Right lobe of liver (tissue), 6 donors: ENCODE measurements at regions not wholly inside any gene's neighbourhood (a gene's known extent, or its start where the extent isn't known, plus 50 kb on each side); places are given as distances from the start of the nearest gene placed in this dataset.
A peak's percentile ranks its signal among the peaks of the same experiment; 100 is the strongest.

Source experiments
- ATAC-seq, 4 donors: fragments of 200-7000 bp; cut with Tn5 transposase; one replicate each; pipeline ENCODE4 v1.9.1; 2020; ENCODE audit warnings: mild to moderate bottlenecking in 4 of 4, moderate library complexity in 4 of 4
- DNase-seq, 3 donors: peaks; one replicate each; pipeline ENCODE4 v3.0.0-alpha.2; 2020
- H3K27ac ChIP-seq, 3 donors: fragments of 200-600 bp; one replicate each; pipeline ENCODE4 v1.8.0; 2022
- H3K27me3 ChIP-seq, 2 donors: fragments of 200-600 bp; one replicate each; pipeline ENCODE4 v1.8.0; 2022
- H3K36me3 ChIP-seq, 4 donors: fragments of 200-600 bp; sonication (generic) in 1 of 4; one replicate each; pipeline versions ENCODE4 v1.5.1 to v1.8.0; 2017 to 2022; ENCODE audit warnings: control low read depth in 1 of 4
- H3K4me1 ChIP-seq, 4 donors: fragments of 200-600 bp; sonication (generic) in 1 of 4; one replicate each; pipeline versions ENCODE4 v1.5.1 to v1.8.0; 2017 to 2022; ENCODE audit warnings: control low read depth in 1 of 4
- H3K4me3 ChIP-seq, 3 donors: fragments of 200-600 bp; one replicate each; pipeline ENCODE4 v1.8.0; 2022
- H3K9me3 ChIP-seq, 4 donors: fragments of 200-600 bp; sonication (generic) in 1 of 4; one replicate each; pipeline versions ENCODE4 v1.5.1 to v1.8.0; 2017 to 2022; ENCODE audit warnings: control low read depth in 1 of 4
- CTCF ChIP-seq, 4 donors: fragments of 200-600 bp in 3 of 4; fragments of 450-650 bp in 1 of 4; IDR thresholded peaks; one replicate each; pipeline versions ENCODE4 v1.5.1 to v1.8.0; 2016 to 2022; ENCODE audit warnings: antibody characterized with exemption in 4 of 4, mild to moderate bottlenecking in 2 of 4
- POLR2A ChIP-seq: fragments of 450-650 bp; IDR thresholded peaks from one replicate; pipeline ENCODE4 v1.6.1; 2017; ENCODE audit warnings: antibody characterized with exemption, mild to moderate bottlenecking
- WGBS: methylation state at CpG from one replicate; pipeline ENCODE4 v1.1.6; 2018; ENCODE audit warnings: low coverage, low lambda C conversion rate; ENCODE audit not compliant: insufficient coverage; ENCODE audit errors: missing lambda C conversion rate; 5-methylcytosine and 5-hydroxymethylcytosine counted together
- intact Hi-C, 2 donors: fragments of 100-400 bp; cut with DNase I; formaldehyde crosslinking; loops; one replicate each; pipeline versions ENCODE4 v1.11.2 to v1.14.1; 2022
- donor health status: DM: no; HTN: yes; CAD: no.
- donor health status: DM: no; HTN: no; CAD: no.
- donor health status: DM: no; HTN: no; CAD: no.
- donor health status: DM: no; HTN: yes; CAD: no.
- donor health status: DM: no; HTN: yes; CAD: no.

DNA sequence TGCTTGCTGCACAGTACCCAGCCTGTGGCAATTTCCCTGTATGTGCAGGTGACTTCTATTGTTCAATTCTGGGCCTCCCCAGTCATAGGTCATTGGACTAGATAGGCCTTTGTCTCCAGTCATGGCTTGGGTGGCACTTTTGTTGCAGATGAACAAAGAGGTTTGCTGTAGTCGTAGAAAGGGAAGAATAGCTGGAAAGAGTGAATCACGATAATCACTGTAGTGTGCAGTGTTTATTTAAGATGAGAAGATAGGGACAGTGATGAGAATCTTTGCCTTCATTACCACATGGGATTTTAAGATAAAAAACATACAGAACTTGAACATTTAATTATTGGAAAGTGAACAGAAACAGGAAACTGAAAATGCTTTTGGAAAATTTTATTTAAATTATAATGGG is 156.1 kb upstream of the CYRIA start:
- H3K36me3 ChIP-seq: no peaks in the 10 kb centered on the region
- ATAC-seq: no peak
- TF ChIP-seq POLR2A (no peak), CTCF (IDR thresholded peaks at IDR 0.05) (no peak)
- no peak overlapping the region for H3K27ac ChIP-seq
- no peak for DNase-seq
- intact Hi-C loops: no loop called here
- H3K4me3 ChIP-seq: no peak overlapping the region
- no peaks in the 10 kb centered on the region for H3K27me3 ChIP-seq
- 77% methylated on average over 2 of the region's 2 CpGs for WGBS
- peaks cover 0 to 17% (median 0%) of the 10 kb centered on the region in 4 donors for H3K4me1 ChIP-seq
- H3K9me3 ChIP-seq: no peaks in the 10 kb centered on the region

DNA sequence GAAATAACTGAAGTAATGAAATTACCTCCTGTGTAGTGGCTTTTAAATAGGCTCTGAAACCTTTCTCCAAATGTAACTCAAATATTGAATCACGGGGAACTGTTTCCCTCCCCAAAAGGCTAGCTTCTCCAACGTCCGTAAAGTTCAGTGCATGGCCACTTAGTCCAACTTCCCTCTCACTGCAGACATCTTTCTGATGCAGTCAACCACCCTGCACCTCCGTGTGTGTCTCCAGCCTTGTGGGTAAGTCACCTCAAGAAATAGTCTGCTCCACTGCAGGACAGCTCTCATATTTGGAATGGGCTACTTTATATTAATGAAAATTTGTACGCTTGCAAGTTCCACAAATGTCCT is 152.5 kb upstream of the CYRIA start:
- ATAC-seq (peak; percentile 37 to 59 (median 52)), DNase-seq (no peak)
- TF ChIP-seq CTCF (IDR thresholded peaks at IDR 0.05) (no peak), POLR2A (no peak)
- no peaks in the 10 kb centered on the region for H3K27me3 ChIP-seq
- intact Hi-C loops: no loop called here
- H3K27ac ChIP-seq: peak overlapping the region in 2 of 3 donors; percentile 62 to 68
- H3K9me3 ChIP-seq: no peaks in the 10 kb centered on the region
- no peaks in the 10 kb centered on the region for H3K36me3 ChIP-seq
- H3K4me3 ChIP-seq: peak overlapping the region in 2 of 3 donors; percentile 14 to 27
- 52% methylated on average over 5 of the region's 5 CpGs for WGBS
- peaks cover 0 to 26% (median 0%) of the 10 kb centered on the region in 4 donors for H3K4me1 ChIP-seq

DNA sequence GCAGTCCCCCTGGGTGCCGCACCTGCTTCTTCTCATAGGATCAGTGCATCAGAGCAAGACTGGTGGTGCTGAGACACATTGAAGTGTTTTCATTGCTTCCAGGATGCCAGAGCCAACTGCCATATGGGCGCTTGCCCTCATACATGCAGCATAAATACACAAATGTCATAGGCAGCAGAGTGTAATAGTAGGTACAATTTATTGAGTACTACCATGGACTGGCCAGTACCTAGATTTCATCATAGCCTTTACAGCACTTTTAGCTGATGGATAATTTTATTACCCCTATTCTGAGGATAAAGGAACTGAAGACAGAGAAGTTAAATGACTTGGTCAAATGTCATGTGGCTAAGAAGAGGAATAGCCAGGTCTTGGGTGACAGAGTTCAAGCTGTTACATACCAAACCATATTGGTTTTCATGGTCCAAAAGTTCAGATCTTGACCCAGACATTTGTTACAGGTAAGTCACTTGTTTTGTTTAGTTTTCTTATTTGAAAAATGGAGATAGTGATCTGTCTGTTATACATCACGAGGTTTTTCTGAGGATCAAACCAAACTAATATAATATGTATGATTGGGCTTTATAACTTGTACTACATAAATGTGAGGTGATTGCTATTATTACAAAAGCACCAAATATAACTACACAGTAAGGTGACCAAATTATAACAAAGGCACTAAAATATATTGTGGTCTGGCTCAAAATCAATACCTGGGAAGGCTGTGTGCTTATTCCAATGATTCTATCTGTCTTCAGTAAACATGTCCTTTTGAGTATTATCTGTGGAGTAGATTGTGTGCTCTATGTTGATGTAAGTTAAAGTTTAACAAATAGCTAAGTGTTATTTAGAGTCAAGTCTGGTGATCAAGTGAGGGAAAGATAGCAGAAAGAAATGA is 151.9 kb upstream of the CYRIA start:
- Histone ChIP-seq H3K27me3 (no peaks in the 10 kb centered on the region), H3K9me3 (no peaks in the 10 kb centered on the region), H3K36me3 (no peaks in the 10 kb centered on the region), H3K4me1 (peaks cover 0 to 26% (median 0%) of the 10 kb centered on the region in 4 donors), H3K27ac (peak overlapping the region; percentile 18 to 68 (median 62)), H3K4me3 (peak overlapping the region in 2 of 3 donors; percentile 14 to 27)
- WGBS: 59% methylated on average over 3 of the region's 3 CpGs
- DNase-seq (no peak), ATAC-seq (peak; percentile 89 to 92 (median 92))
- intact Hi-C loops: no loop called here
- no peak for TF ChIP-seq CTCF (IDR thresholded peaks at IDR 0.05)
- no peak for TF ChIP-seq POLR2A

- TF ChIP-seq POLR2A: no peak
- TF ChIP-seq CTCF (IDR thresholded peaks at IDR 0.05): no peak
- H3K9me3 ChIP-seq: no peaks in the 10 kb centered on the region
- peak overlapping the region in 2 of 3 donors; percentile 62 to 68 for H3K27ac ChIP-seq
- peak; percentile 44 to 58 (median 48) for ATAC-seq
- DNase-seq: no peak
- intact Hi-C loops: no loop called here
- WGBS: 77% methylated on average over 4 of the region's 4 CpGs
- no peaks in the 10 kb centered on the region for H3K27me3 ChIP-seq
- no peak overlapping the region for H3K4me3 ChIP-seq
- H3K4me1 ChIP-seq: peaks cover 0 to 26% (median 0%) of the 10 kb centered on the region in 4 donors
- H3K36me3 ChIP-seq: no peaks in the 10 kb centered on the region
Measured at GRCh38 chr2:16816522-16816921, 150.9 kb upstream of the CYRIA start.
